ENCODE measurements at regions not wholly inside any gene's neighbourhood (a gene's known extent, or its start where the extent isn't known, plus 50 kb on each side); places are given as distances from the start of the nearest gene placed in this dataset.

DNA sequence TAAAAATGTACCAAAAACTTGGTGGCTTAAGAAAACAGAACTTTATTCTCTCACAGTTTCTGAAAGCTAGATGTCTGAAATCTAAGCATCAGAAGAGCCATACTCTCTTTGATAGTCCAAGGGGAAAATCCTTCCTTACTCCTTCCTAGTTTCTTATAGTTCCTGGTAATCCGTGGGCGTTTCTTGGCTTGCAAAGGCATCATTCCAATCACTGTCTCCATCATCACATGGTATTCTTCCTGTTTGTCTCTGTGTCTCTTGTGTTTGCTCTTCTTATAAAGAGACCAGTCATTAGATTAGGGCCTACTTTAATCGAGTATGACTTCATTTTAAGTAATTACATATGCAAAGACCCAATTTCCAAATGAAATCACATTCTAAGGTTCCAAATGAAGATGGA, 118.9 kb upstream of the FSTL5 start:
- TF ChIP-seq TAF1 (IDR thresholded peaks at IDR 0.05; ENCODE audit: low read depth, low read length) (no peak), POLR2A (IDR thresholded peaks at IDR 0.05; ENCODE audit: low read depth, low read length) (no peak), PAX5 (IDR thresholded peaks at IDR 0.05; ENCODE audit: insufficient read depth, low read length, severe bottlenecking) (no peak), POU2F2 (IDR thresholded peaks at IDR 0.05; ENCODE audit: low read depth, low read length) (no peak), POLR2AphosphoS5 (IDR thresholded peaks at IDR 0.05; ENCODE audit: low read depth, low read length) (no peak)

All from GM12891 (cell line).